DMS 273 treated with DMSO at 0.1 percent for 48 hours (cell line): ENCODE measurements at regions not wholly inside any gene's neighbourhood (a gene's known extent, or its start where the extent isn't known, plus 50 kb on each side); places are given as distances from the start of the nearest gene placed in this dataset.
"Not testable (repeated sequence)": the region's sequence is repeated elsewhere in the genome, so short reads cannot be mapped to it uniquely, and the experiment has no call there.

Source experiments
- DNase-seq: peaks from one replicate; lab custom pipeline; 2025; lab: John Stamatoyannopoulos, UW

DNA sequence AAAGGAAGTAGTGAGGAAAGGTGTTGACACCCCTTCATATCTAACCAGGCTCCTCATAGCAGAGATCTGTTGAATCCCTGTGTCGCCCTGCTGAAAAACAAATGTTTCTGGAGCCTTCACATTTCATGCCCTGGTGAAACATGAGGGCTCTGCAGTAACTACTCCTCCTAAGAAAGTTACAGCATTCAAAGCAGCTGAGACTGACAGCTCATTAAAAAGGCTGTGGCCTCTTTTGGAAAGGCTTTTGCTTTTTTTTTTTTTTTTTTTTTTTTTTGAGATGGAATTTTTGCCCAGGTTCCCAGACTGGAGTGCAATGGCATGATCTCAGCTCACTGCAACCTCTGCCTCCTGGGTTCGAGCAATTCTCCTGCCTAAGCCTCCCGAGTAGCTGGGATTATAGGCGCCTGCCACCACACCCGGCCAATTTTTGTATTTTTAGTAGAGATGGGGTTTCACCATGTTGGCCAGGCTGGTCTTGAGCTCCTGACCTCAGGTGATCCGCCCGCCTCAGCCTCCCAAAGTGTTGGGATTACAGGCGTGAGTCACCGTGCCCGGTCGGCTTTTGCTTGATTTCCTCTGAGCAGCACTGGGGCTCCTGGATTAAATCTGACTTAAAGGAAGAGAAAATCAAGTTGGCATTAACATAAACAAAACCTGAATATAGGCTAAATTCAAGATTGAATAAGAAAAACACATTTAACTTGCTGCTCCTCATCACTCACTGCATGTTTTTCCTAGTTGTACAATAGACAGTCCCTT is 112.9 kb downstream of the PCSK1 start:
- DNase-seq, result not testable (repeated sequence)

DNA sequence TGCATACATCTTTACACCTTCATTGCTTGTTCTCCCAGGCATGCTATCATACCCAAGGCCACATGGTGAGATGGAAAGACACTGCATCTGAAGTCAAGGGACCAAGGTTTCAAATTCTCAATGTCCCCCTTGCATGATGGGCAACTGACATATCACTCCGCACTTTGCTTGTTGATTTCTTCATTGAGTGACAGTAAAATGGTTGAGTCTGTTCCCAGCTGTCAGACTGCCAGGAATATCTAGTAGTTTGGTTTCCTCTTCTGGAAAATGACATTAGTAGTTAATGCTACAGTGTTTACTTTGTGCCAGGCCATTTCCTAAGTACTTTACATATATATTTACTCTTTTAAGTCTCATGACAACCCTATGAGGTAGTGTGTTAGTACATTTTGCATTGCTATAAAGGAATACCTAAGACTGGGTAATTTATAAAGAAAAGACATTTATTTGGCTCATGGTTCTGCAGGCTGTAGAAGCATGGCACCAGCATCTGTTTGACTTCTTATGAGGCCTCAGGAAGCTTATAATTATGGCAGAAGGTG is 114.4 kb downstream of the PCSK1 start:
- no peak for DNase-seq

DNA sequence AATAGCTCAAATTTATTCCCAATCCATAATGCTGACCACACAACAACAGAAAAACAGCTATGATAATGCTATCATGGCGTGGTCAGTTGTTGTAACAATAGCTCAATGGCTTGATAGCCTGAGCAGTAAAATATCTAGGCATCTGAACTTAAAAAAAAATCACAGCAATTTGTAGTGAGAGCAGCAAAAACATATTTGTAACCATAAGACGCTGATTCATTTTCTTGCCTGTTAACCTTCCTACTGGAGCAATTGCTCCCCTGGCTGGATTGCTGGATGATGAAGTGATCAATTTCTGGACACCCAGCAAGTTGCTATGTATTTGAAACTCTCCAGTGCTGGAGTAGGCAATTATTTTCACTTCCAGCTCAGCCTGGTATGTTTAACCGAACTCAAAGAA is 115.1 kb downstream of the PCSK1 start:
- DNase-seq, result no peak

DNA sequence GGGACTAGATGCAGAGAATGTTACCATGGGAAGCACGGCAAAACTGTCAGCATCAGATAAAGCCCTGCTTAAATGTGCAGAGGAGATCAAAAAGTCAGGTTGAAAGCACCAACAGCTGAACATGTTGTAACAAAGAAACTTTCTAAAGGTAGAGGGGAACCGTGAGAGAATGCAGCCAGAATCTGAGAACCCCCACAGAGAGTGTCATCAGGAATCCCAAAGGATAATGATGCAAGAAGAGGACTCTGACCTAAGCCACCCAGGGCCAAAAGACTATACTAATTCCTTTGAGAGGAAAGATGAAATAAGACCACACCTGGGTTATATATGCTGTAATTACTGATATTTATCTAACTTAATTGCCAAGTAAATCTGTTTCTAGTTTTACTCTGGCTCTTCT is 116.6 kb downstream of the PCSK1 start:
- no peak for DNase-seq

DNA sequence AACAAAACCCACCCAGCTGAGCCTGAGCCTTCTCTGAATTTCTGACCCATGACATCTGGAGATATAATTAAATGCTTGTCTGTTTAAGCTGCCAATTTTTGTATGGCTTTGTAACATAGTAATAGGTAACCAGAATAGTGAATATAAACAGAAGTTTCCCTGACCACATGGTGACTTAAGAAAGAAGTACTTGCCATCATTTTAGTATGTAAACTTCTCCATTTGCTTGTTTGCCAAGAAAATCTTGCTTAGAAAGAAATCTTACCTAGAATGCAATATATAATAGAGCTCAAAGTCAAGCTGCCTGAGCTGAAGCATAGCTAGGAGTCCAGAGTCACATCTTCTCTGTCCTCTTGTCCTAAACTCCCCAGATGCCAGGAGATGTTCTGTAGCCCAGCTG is 117.0 kb downstream of the PCSK1 start:
- DNase-seq, result no peak

DNA sequence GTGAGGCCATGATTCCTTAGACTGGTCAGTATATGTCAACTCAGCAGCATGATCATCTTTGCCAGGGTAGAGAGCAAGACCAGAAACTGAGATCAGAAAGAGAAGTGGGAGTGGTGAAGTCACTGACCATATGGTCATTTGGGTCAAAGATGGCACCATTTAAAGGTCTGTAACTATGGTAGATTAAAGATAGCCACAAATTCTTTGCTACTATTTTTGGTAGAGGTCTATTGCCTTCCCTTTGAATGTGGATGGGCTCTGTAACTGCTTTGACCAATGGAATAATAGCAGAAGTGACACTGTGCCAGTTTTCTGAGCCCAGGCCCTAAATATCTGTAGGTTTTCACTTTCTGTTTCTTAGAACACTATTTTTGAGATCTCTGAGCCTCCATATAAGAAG is 117.6 kb downstream of the PCSK1 start:
- DNase-seq, result no peak

DNA sequence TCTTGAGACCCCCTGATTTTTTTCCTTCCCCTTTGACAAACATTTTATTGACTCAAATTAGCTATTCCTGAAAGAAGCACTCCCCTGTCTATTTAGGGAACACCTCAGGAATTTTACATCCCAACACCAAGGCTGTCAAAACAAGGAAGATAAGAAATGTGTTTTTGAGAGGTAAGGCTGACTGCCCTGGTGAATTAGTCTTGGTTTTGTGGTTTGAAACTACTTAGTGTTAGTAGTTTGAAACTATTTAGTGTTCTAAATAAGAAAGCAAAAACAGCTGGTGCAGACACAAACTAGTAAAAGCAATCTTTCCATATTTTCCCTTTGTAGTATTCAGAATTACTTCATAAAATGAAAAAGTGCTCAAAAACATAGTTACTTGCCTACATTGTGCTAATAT is 120.7 kb downstream of the PCSK1 start:
- no peak for DNase-seq

DNA sequence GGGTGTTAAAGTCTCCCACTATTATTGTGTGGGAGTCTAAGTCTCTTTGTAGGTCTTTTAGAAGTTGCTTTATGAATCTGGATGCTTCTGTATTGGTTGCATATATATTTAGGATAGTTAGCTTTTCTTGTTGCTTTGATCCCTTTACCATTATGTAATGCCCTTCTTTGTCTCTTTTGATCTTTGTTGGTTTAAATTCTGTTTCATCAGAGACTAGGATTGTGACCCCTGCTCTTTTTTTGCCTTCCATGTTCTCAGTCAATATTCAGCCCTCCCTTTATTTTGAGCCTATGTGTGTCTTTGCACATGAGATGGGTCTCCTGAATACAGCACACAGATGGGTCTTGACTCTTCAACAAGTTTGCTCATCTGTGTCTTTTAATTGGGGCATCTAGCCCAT is 126.0 kb downstream of the PCSK1 start:
- DNase-seq, result not testable (repeated sequence)

DNA sequence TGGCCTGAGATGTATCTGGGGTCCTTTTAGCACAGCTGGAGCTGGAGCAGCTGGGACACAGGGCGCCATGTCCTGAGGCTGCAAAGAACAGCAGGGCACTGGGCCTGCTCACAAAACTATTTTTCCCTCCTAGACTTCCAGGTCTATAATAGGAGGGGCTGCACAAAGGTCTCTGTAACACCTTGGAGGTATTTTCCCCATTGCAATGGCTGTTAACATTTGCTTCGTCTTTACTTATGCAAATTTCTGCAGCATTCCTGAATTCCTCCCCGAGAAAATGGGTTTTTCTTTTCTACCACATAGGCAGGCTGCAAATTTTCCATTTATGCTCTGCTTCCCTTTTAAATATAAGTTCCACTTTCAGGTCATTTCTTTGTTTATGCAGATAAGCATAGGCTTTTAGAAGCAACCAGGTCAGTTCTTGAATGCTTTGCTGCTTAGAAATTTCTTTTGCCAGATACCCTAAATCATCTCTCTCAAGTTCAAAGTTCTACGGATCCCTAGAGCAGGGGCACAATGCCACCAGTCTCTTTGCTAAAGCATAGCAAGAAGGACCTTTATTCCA is 130.8 kb downstream of the PCSK1 start:
- no peak for DNase-seq

DNA sequence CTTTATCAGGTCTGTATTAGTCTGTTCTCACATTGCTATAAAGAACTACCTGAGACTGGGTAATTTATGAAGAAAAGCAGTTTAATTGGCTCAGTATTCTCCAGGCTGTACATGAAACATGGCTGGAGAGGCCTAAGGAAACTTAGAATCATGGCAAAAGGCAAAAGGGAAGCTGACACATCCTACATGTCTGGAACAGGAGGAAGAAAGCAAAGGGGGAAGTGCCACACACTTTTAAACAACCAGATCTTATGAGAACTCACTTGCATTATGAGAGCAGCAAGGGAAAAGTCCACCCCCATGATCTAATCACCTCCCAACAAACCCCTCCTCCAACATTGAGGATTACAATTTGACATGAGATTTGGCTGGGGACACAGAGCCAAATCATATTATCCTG is 132.1 kb downstream of the PCSK1 start:
- DNase-seq, result no peak

DNA sequence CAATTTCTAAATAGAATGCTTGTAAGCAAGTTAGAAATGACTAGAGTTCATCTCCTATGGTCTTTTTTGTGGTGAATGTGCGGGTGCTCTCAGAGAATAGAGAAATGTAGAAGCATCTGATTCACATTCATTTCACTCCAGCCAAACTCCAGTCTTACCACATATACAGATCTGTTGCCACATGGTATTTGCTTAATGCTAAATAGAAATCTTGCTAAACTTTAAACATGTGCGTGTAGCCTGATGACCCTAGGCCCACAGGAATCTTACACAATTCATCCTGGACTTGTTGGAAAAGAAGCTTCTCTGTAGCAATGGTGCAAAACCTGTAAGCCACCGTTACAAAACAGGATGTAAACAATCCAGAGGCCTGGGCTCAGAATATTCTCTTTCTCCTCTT is 135.2 kb downstream of the PCSK1 start:
- no peak for DNase-seq

DNA sequence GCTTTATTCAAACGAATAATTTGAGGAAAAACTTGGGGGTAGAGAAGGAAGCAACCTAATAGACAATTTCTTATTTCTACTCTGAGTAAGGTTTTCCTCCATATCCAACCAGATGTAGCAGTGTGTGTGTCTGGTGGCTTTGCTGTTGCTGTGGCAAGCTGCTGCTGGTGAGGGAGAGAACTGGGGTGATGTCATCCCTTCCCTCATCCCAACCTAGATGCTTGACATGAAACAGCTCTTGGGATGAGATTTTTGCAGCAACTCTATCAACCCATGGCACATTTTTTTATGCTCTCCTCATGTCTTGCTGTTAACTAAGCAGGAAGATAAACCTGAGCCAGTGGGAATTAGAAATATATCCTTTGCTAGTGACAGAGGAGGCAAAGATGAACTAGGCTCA is 135.8 kb downstream of the PCSK1 start:
- DNase-seq, result no peak

DNA sequence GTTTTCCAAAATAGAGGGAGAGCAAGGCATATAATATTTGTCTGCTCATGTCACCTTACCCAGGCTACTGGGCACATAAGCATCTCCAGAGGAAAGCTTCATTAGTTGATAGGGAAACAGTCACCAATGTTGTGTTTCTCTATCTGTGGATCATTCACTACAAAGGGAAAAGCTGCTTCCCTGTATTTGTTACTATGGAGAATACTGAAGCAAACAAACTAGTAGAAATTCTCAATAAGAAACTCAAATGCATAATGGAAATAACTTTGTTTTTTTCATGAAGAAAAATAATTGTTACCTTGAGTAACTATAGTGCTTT is 138.2 kb downstream of the PCSK1 start:
- DNase-seq, result no peak

DNA sequence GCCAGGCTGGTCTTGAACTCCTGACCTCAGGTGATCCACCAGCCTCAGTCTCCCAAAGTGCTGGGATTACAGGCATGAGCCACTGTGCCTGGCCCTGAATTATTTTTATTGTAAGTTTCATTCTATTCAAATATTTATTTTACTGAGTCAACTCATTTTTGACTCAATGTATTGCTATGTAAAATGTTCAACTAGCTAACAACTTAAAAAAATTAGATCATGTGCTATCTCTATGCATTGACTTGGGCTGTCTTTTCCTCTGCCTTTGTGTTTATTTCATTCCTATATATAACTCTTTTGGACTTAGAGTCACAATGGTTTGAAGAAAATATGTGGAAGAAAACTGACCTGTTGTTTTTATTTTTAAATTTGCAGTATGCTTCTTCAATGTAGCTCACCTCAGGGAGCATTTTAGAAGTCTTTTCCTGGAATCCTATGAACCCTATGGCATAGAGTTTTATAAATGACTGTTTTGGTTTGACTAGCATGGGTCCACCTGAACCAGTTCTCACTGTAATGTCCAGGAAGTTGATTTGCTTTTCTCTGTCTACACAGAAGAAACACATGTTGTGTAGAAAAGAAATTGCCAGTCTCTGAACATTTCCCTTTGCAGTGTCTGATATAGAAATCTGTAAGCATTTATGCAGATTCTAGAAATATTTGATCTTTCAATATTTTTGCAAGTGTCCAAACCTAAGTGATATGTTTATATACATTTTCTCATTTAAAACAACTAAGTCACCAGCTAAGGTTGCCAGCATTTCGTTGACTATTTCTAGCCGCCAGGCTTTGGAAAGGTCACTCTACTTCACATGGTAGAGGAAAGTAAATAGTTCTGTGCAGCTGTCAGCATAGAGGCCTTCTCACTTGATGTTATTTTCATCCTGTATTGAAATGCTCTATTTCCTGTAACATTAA is 138.8 kb downstream of the PCSK1 start:
- DNase-seq, result no peak

DNA sequence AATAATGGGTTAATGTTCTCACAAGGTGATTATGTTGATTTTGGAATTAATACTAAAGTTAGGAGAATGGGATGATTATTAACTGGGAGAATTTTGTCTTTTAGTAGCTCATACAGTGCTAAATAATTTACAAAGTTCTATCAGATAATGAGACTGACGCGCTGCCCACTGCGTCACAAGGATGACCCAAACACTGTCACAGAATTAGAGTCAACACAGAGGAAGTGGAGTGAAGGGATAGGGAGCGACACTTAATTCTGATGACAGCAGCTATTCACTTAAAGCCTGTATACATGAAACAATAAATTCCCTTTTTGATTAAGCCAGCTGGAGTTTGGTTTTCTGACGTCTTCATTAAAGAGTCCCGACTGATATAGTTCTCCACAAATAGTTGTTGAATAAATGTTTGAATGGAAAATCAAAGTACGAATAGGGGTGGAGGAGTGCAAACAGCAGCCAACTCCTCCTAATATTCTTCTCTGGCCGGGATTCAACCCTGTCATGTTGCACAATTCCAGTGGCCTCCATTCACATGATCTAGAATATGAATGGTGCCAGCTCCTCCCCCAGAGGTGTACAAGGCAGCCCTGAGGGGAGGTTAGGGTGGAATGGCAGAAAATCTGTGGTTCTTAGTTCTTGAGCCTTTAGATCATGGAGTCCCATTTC is 140.3 kb downstream of the PCSK1 start:
- DNase-seq, result no peak

DNA sequence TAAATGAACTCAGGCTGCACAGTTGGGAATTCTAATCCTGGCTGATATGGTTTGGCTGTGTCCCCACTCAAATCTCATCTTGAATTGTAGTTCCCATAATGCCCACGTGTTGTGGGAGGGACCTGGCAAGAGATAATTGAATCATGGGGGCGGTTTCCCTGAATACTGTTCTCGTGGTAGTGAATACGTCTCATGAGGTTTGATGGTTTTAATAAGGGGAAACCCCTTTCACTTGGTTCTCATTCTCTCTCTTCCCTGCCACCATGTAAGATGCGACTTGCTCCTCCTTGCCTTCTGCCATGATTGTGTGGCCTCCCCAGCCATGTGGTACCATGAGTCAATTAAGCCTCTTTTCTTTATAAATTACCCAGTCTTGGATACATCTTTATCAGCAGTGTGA is 143.8 kb downstream of the PCSK1 start:
- DNase-seq, result not testable (repeated sequence)

DNA sequence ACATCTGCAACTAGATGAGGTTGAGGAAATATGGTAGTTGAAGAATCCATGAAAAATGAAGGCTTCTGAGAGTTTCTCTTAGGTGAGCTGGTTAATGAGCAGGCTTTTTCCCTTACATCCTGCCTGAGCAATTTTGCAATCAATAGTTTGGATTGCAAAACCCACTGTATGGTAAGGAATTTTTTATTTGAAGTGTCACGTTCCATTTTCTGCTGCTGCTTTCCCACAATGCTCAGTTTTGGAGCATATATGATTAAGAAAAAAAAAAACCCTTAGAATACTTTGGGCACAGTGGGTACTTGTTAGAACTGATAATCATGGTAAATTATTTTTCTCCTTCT is 144.2 kb downstream of the PCSK1 start:
- DNase-seq, result no peak

DNA sequence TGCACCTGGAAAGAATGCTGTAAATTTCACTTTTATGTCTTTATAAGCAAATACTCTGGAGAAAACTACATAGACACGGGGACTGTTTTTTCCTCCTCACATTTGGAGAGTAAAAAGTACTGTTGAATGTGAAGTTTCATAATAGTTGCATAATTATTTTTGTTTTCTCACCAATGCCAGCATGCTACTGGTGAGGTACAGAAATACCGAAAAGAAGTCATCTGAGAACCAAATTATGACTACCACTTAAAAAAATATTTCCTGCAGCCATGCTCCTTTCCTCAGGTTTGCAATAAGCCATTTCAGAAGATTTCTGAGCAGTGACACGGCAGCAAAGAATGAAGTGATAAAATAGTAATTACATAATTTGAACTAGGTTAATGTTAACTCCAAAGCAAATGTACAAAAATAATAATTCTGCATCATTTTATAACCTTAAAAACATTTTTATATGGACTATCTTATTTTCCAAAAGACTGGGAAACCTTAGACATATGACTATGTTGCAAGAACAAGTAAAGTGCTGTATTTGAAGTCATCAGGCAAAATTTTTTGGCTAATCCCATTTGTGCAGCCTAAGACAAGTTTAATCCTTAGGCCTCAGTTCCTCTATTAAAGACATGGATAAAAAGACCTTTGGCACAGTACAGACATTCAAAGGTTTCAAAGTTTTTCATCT is 144.7 kb downstream of the PCSK1 start:
- DNase-seq, result no peak

DNA sequence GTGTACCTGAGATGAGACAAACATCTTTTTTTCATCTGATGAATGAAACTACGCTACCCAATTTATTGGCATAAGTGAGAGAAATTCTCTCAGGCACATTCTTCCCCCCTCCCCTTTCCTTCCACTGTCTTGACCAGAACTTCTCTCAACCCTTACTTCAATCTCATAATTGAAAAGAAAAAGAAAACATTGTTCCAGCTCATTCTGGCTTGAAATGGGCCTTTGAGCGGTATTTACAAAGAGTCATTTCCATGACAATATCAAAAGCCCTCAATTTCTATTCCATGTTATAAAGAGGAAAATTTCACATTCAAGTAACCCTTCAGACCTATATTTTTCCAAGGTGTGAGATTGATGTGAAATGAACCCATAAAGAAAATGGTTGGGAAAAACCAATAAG is 145.9 kb downstream of the PCSK1 start:
- no peak for DNase-seq

DNA sequence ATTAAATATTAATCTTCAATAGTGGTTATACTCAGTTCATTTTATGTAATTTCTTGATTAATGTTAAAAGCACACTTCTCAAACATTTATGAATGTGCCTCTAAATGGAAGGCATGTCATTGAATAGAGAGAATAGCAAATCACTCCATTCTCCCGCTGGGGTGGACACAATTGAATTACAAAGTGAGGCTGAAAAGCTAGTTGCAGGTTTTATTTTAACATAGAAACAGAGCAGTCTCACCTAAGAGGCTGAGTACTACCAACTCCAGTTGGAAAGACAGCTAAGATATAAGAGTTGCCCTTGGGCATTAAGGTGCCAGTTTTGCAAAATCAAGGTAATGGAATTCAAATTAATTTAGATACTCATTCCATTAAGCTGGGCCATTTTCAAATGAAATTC is 147.2 kb downstream of the PCSK1 start:
- DNase-seq, result no peak

DNA sequence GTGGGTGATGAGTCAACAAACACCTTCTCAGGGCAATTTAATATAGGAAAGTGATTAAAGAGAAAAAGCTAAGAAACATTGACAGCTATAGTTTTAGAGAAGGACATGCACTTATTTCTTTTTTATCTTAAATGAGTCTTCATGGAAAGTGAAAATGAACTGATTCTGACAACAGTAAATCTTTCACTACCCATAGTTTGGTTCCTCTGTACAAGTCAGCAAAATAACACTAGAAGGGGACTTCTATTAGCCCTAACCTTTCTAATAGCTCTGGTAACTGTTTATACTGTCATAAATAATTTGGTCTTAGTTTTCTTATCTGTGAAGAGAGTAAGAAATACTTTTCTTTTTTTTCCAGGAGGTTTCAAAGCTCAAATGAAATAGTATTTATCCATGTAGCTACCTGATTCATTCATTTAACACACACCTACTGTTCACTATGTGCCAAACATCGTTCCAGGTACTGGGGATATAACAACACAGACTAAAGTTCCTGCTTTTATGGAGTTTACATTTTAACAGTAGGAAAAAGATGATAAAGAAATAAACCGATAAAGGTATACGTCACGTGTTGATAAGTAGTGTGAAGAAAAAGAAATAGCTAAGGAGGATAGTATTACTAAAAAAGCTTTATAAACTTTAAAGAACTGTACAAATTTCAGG is 148.2 kb downstream of the PCSK1 start:
- DNase-seq, result no peak
